HUES48 (cell line): ENCODE measurements at regions not wholly inside any gene's neighbourhood (a gene's known extent, or its start where the extent isn't known, plus 50 kb on each side); places are given as distances from the start of the nearest gene placed in this dataset.

Experiments used
- H3K27ac ChIP-seq: one replicate; pipeline ENCODE4 v1.7.0; 2013; ENCODE audit warnings: low read depth, low read length, inconsistent platforms
- H3K27me3 ChIP-seq: 2 replicates; pipeline ENCODE4 v1.6.1; 2013; ENCODE audit warnings: mild to moderate bottlenecking, low read length; ENCODE audit not compliant: control insufficient read depth, insufficient read depth
- H3K36me3 ChIP-seq: 2 replicates; pipeline ENCODE4 v1.6.1; 2013; ENCODE audit warnings: low read length; ENCODE audit not compliant: control insufficient read depth, insufficient read depth
- H3K4me1 ChIP-seq: 2 replicates; pipeline ENCODE4 v1.6.1; 2013; ENCODE audit warnings: mild to moderate bottlenecking, low read length; ENCODE audit not compliant: control insufficient read depth, insufficient read depth
- H3K4me3 ChIP-seq: 2 replicates; pipeline ENCODE4 v1.5.1; 2013; ENCODE audit warnings: mild to moderate bottlenecking, low read depth, low read length
- H3K9ac ChIP-seq: 2 replicates; pipeline ENCODE4 v1.6.1; 2013; ENCODE audit warnings: mild to moderate bottlenecking, low read depth, low read length, moderate library complexity
- H3K9me3 ChIP-seq: 2 replicates; pipeline ENCODE4 v1.6.1; 2013; ENCODE audit warnings: low read length; ENCODE audit not compliant: control insufficient read depth, insufficient read depth

GRCh38 chrX:142149919-142150318, 55.2 kb downstream of the MAGEC2 start:
- H3K9me3 ChIP-seq, result peaks cover 18% of the 10 kb centered on the region
- no peak overlapping the region for H3K4me3 ChIP-seq

GRCh38 chrX:142134533-142134932, 70.6 kb downstream of the MAGEC2 start:
- H3K9ac ChIP-seq, result no peak overlapping the region
- H3K27me3 ChIP-seq, result no peaks in the 10 kb centered on the region
- peaks cover 58% of the 10 kb centered on the region for H3K9me3 ChIP-seq
- no peaks in the 10 kb centered on the region for H3K36me3 ChIP-seq
- no peak overlapping the region for H3K27ac ChIP-seq
- no peaks in the 10 kb centered on the region for H3K4me1 ChIP-seq
- H3K4me3 ChIP-seq, result no peak overlapping the region

More at GRCh38 chrX:142149919-142150318, 55.2 kb downstream of the MAGEC2 start:
- Histone ChIP-seq H3K27ac (no peak overlapping the region), H3K27me3 (no peaks in the 10 kb centered on the region), H3K36me3 (no peaks in the 10 kb centered on the region), H3K9ac (no peak overlapping the region), H3K4me1 (no peaks in the 10 kb centered on the region)

GRCh38 chrX:142096253-142096652, 108.8 kb downstream of the MAGEC2 start:
- H3K27me3 ChIP-seq, result no peaks in the 10 kb centered on the region
- H3K9ac ChIP-seq, result no peak overlapping the region
- no peaks in the 10 kb centered on the region for H3K36me3 ChIP-seq
- peaks cover 11% of the 10 kb centered on the region; the same call in 1 of the 2 replicates for H3K9me3 ChIP-seq
- no peaks in the 10 kb centered on the region for H3K4me1 ChIP-seq
- no peak overlapping the region for H3K4me3 ChIP-seq
- H3K27ac ChIP-seq, result no peak overlapping the region

DNA sequence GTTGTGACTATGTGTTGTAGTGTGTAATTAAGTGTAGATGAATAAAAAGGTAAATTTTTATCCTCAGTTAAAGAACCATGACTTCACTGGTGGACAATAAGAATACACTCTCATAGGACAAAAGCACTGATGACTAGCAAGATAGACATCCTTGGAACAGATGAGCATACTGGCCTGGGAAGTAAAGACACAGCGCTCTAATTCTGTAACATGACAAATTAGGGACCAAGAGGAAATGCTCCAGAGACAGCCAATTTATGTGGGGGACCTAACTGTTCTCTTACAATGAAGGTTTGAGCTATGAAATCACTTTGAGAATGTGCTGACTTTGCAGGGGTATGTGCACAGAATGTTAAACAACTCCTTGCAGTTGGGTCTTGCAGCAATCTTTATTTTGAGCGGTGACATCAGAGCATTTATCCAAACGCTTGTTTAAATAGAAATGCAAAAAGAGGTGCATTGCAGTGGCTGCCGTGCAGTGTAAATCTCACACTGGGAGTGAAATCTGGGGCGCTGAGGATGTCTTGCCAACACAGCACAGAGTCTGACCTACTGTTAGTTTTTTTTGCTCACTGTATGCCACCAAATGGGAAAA, 109.3 kb downstream of the MAGEC2 start:
- Histone ChIP-seq H3K27ac (no peak overlapping the region), H3K4me1 (no peaks in the 10 kb centered on the region), H3K27me3 (no peaks in the 10 kb centered on the region), H3K9ac (no peak overlapping the region), H3K9me3 (peaks cover 11% of the 10 kb centered on the region; the same call in 1 of the 2 replicates), H3K36me3 (no peaks in the 10 kb centered on the region), H3K4me3 (no peak overlapping the region)

GRCh38 chrX:142089193-142089592, 115.9 kb downstream of the MAGEC2 start:
- H3K4me3 ChIP-seq, result no peak overlapping the region
- peaks cover 19% of the 10 kb centered on the region for H3K9me3 ChIP-seq
- H3K36me3 ChIP-seq, result no peaks in the 10 kb centered on the region
- no peak overlapping the region for H3K9ac ChIP-seq
- H3K27me3 ChIP-seq, result no peaks in the 10 kb centered on the region
- no peaks in the 10 kb centered on the region for H3K4me1 ChIP-seq
- H3K27ac ChIP-seq, result no peak overlapping the region

- H3K27me3 ChIP-seq, result no peaks in the 10 kb centered on the region
- H3K4me1 ChIP-seq, result no peaks in the 10 kb centered on the region
- no peaks in the 10 kb centered on the region for H3K36me3 ChIP-seq
- no peak overlapping the region for H3K9ac ChIP-seq
- H3K9me3 ChIP-seq, result peaks cover 36% of the 10 kb centered on the region
- H3K4me3 ChIP-seq, result no peak overlapping the region
- H3K27ac ChIP-seq, result no peak overlapping the region
These were observed 120.5 kb downstream of the MAGEC2 start for GRCh38 chrX:142084611-142085010.

- H3K4me1 ChIP-seq, result no peaks in the 10 kb centered on the region
- H3K27ac ChIP-seq, result no peak overlapping the region
- H3K36me3 ChIP-seq, result no peaks in the 10 kb centered on the region
- H3K9ac ChIP-seq, result no peak overlapping the region
- H3K9me3 ChIP-seq, result peaks cover 34% of the 10 kb centered on the region
- no peak overlapping the region for H3K4me3 ChIP-seq
- no peaks in the 10 kb centered on the region for H3K27me3 ChIP-seq
These were observed 128.5 kb downstream of the MAGEC2 start for GRCh38 chrX:142076633-142077032.

GRCh38 chrX:142068365-142068764, 136.7 kb downstream of the MAGEC2 start:
- Histone ChIP-seq H3K36me3 (no peaks in the 10 kb centered on the region), H3K4me3 (no peak overlapping the region), H3K9me3 (peaks cover 12% of the 10 kb centered on the region), H3K9ac (no peak overlapping the region), H3K27ac (no peak overlapping the region), H3K27me3 (no peaks in the 10 kb centered on the region), H3K4me1 (peaks cover 13% of the 10 kb centered on the region; the same call in 1 of the 2 replicates)

DNA sequence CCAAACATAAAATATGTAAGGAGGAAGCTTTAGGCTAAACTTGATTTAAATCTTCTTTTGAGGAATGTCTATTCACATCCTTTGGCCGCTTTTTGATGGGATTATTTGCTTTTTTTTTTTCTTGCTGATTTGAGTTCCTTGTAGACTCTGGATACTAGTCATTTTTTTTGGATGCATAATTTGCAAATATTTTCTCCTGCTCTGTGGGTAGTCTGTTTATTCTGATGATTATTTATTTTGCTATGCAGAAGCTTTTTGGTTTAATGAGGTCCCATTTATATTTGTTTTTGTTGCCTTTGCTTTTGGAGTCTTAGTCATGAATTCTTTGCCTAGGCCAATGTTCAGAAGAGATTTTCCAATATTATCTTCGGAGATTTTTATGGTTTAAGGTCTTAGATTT, 144.9 kb downstream of the MAGEC2 start:
- Histone ChIP-seq H3K9me3 (peaks cover 36% of the 10 kb centered on the region), H3K4me3 (no peak overlapping the region), H3K36me3 (no peaks in the 10 kb centered on the region), H3K9ac (no peak overlapping the region), H3K4me1 (no peaks in the 10 kb centered on the region), H3K27ac (no peak overlapping the region), H3K27me3 (no peaks in the 10 kb centered on the region)

DNA sequence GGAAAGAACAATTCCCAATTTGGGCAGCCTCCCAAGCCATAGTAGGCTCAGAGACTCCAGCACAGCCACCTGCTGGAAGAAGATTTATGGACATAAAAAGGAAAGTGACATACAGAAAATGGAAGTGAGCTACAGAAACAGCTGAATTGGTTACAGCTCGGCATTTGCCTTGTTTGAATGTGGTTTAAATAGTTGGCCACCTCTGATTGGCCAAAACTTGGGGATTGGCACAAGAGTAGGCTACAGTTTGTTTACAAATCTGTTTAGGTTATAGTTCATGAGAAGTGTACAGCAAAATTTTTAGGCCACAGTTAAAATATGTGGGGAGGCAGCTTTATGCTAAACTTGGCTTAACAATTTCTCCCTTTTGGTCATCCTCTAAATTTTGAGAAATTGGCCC, 150.4 kb downstream of the MAGEC1 start:
- H3K36me3 ChIP-seq, result no peaks in the 10 kb centered on the region
- no peak overlapping the region for H3K4me3 ChIP-seq
- no peaks in the 10 kb centered on the region for H3K27me3 ChIP-seq
- no peak overlapping the region for H3K9ac ChIP-seq
- H3K4me1 ChIP-seq, result peaks cover 7% of the 10 kb centered on the region
- H3K9me3 ChIP-seq, result peaks cover 28% of the 10 kb centered on the region
- H3K27ac ChIP-seq, result no peak overlapping the region

- Histone ChIP-seq H3K4me1 (peaks cover 7% of the 10 kb centered on the region), H3K27ac (no peak overlapping the region), H3K9ac (no peak overlapping the region), H3K9me3 (peaks cover 9% of the 10 kb centered on the region), H3K4me3 (no peak overlapping the region), H3K36me3 (no peaks in the 10 kb centered on the region), H3K27me3 (no peaks in the 10 kb centered on the region)
These were observed 148.5 kb downstream of the MAGEC1 start for GRCh38 chrX:142052238-142052637.
